ENCODE measurements at regions not wholly inside any gene's neighbourhood (a gene's known extent, or its start where the extent isn't known, plus 50 kb on each side); places are given as distances from the start of the nearest gene placed in this dataset.

GRCh38 chr1:34322969-34323368 lies 146.3 kb downstream of the C1orf94 start:
- no peak for TF ChIP-seq CTCF (conservative IDR thresholded peaks at IDR 0.05; ENCODE audit: low read length)
- TF ChIP-seq EZH2phosphoT487 (IDR thresholded peaks at IDR 0.05; ENCODE audit: borderline replicate concordance, low read depth, low read length): no peak

All from OCI-LY7 (cell line).